C4-2B (cell line): ENCODE measurements at regions not wholly inside any gene's neighbourhood (a gene's known extent, or its start where the extent isn't known, plus 50 kb on each side); places are given as distances from the start of the nearest gene placed in this dataset.

Source experiments
- CTCF ChIP-seq: fragments of 450-650 bp; conservative IDR thresholded peaks from 2 replicates; pipeline ENCODE4 v1.5.1; 2017; ENCODE audit warnings: mild to moderate bottlenecking
- ZFX ChIP-seq: fragments of 450-650 bp; IDR thresholded peaks from 2 replicates; pipeline ENCODE4 v1.6.1; 2017

- TF ChIP-seq CTCF, result no peak
- TF ChIP-seq ZFX, result no peak
These were observed 580.5 kb downstream of the INHBA start for GRCh38 chr7:41122256-41122987.
